ENCODE measurements at regions not wholly inside any gene's neighbourhood (a gene's known extent, or its start where the extent isn't known, plus 50 kb on each side); places are given as distances from the start of the nearest gene placed in this dataset.

GRCh38 chr4:63049278-63049677, 1360.0 kb downstream of the TECRL start:
- DNase-seq (ENCODE audit: low read depth): no peak
- no peak for TF ChIP-seq CTCF (IDR thresholded peaks at IDR 0.05; ENCODE audit: insufficient read depth, low read depth, low read length, missing control alignments)
- H3K4me3 ChIP-seq (ENCODE audit: low read depth, low read length): no peak overlapping the region

GRCh38 chr4:63036159-63036866, 1372.9 kb downstream of the TECRL start:
- no peak overlapping the region for H3K4me3 ChIP-seq (ENCODE audit: low read depth, low read length)
- no peak for DNase-seq (ENCODE audit: low read depth)

GRCh38 chr4:63029380-63029779, 1379.9 kb downstream of the TECRL start:
- no peak for DNase-seq (ENCODE audit: low read depth)
- no peak for TF ChIP-seq CTCF (IDR thresholded peaks at IDR 0.05; ENCODE audit: insufficient read depth, low read depth, low read length, missing control alignments)
- no peak overlapping the region for H3K4me3 ChIP-seq (ENCODE audit: low read depth, low read length)

More at GRCh38 chr4:63036159-63036866, 1372.9 kb downstream of the TECRL start:
- TF ChIP-seq CTCF (IDR thresholded peaks at IDR 0.05; ENCODE audit: insufficient read depth, low read depth, low read length, missing control alignments): no peak

- DNase-seq (ENCODE audit: low read depth): no peak
- TF ChIP-seq CTCF (IDR thresholded peaks at IDR 0.05; ENCODE audit: insufficient read depth, low read depth, low read length, missing control alignments): no peak
- H3K4me3 ChIP-seq (ENCODE audit: low read depth, low read length): no peak overlapping the region
These were observed 1388.6 kb downstream of the TECRL start for GRCh38 chr4:63020661-63021060.

- DNase-seq (ENCODE audit: low read depth): no peak
- no peak for TF ChIP-seq CTCF (IDR thresholded peaks at IDR 0.05; ENCODE audit: insufficient read depth, low read depth, low read length, missing control alignments)
- no peak overlapping the region for H3K4me3 ChIP-seq (ENCODE audit: low read depth, low read length)
These were observed 1392.0 kb downstream of the TECRL start for GRCh38 chr4:63017300-63017699.

- no peak for TF ChIP-seq CTCF (IDR thresholded peaks at IDR 0.05; ENCODE audit: insufficient read depth, low read depth, low read length, missing control alignments)
- no peak overlapping the region for H3K4me3 ChIP-seq (ENCODE audit: low read depth, low read length)
- no peak for DNase-seq (ENCODE audit: low read depth)
These were observed 1438.4 kb downstream of the TECRL start for GRCh38 chr4:62970846-62971245.

GRCh38 chr4:62960415-62960814, 1448.8 kb downstream of the TECRL start:
- TF ChIP-seq CTCF (IDR thresholded peaks at IDR 0.05; ENCODE audit: insufficient read depth, low read depth, low read length, missing control alignments): no peak
- H3K4me3 ChIP-seq (ENCODE audit: low read depth, low read length): no peak overlapping the region

More at GRCh38 chr4:62960415-62960814, 1448.8 kb downstream of the TECRL start:
- DNase-seq (ENCODE audit: low read depth): no peak
